ENCODE measurements at regions not wholly inside any gene's neighbourhood (a gene's known extent, or its start where the extent isn't known, plus 50 kb on each side); places are given as distances from the start of the nearest gene placed in this dataset.

- TF ChIP-seq CTCF (conservative IDR thresholded peaks at IDR 0.05 in 1 of 2, IDR thresholded peaks at IDR 0.05 in 1 of 2; ENCODE audit: low read depth in 1 of 2, low read length in 2 of 2) (no peak), EZH2 (IDR thresholded peaks at IDR 0.05; ENCODE audit: low read length, missing control alignments) (no peak)
Measured at GRCh38 chr16:9199311-9199710, 107.9 kb downstream of the HAPSTR1 start.

Data from fibroblast of lung (primary cell).